K562 (cell line): ENCODE measurements at regions not wholly inside any gene's neighbourhood (a gene's known extent, or its start where the extent isn't known, plus 50 kb on each side); places are given as distances from the start of the nearest gene placed in this dataset.
A peak's percentile ranks its signal among the peaks of the same experiment; 100 is the strongest.

Experiments used
- ARID1B ChIP-seq: fragments of 450-650 bp; IDR thresholded peaks from 2 replicates; pipeline ENCODE4 v1.6.1; 2016; ENCODE audit warnings: antibody characterized with exemption, mild to moderate bottlenecking, inconsistent platforms
- ASH1L ChIP-seq: fragments of 450-650 bp; IDR thresholded peaks from 2 replicates; pipeline ENCODE4 v1.6.1; 2018; ENCODE audit warnings: borderline replicate concordance, mild to moderate bottlenecking, low read depth; ENCODE audit not compliant: partially characterized antibody
- ATF7 ChIP-seq: fragments of 450-650 bp; IDR thresholded peaks from 2 replicates; pipeline ENCODE4 v1.7.1; 2014; ENCODE audit warnings: mild to moderate bottlenecking, moderate library complexity
- CBFB ChIP-seq: sonication (generic); formaldehyde crosslinking; IDR thresholded peaks from 2 replicates; pipeline ENCODE4 v1.4.0; 2020; ENCODE audit warnings: mild to moderate bottlenecking, missing genetic modification reagents
- DNMT1 ChIP-seq: fragments of 450-650 bp; IDR thresholded peaks from 2 replicates; pipeline ENCODE4 v1.6.1; 2016; ENCODE audit warnings: antibody characterized with exemption, mild to moderate bottlenecking
- EWSR1 ChIP-seq: fragments of 450-650 bp; IDR thresholded peaks from 2 replicates; pipeline ENCODE4 v1.6.1; 2018; ENCODE audit warnings: borderline replicate concordance, mild to moderate bottlenecking, low read depth, moderate library complexity; ENCODE audit not compliant: partially characterized antibody
- KAT2B ChIP-seq: IDR thresholded peaks from one replicate; pipeline ENCODE4 v1.6.1; 2012; ENCODE audit warnings: low read depth, mild to moderate bottlenecking, control low read depth, inconsistent platforms, low read length, moderate library complexity
- MAFG ChIP-seq: fragments of 450-650 bp; conservative IDR thresholded peaks from 2 replicates; pipeline ENCODE4 v1.6.1; 2016; ENCODE audit warnings: missing genetic modification characterization, missing compliant biosample characterization
- MLX ChIP-seq, 2 experiments: fragments of 450-650 bp in 1 of 2; sonication (generic) in 1 of 2; formaldehyde crosslinking; conservative IDR thresholded peaks; 2 replicates each; pipeline versions ENCODE4 v1.4.0 to v1.8.1; 2020 to 2022; ENCODE audit warnings: mild to moderate bottlenecking in 1 of 2, missing genetic modification reagents in 1 of 2
- MNT ChIP-seq, 2 experiments: fragments of 450-650 bp; conservative IDR thresholded peaks; 2 replicates each; pipeline ENCODE4 v1.6.1; 2017; ENCODE audit warnings: mild to moderate bottlenecking in 2 of 2, moderate library complexity in 2 of 2
- MYC ChIP-seq, 2 experiments: fragments of 250-450 bp in 1 of 2; sonication (Bioruptor Pico) in 1 of 2; IDR thresholded peaks; 2 replicates each; pipeline versions ENCODE4 v1.5.1 to v1.6.1; 2012 to 2021; ENCODE audit warnings: low read depth in 2 of 2, borderline replicate concordance in 1 of 2, improper control_type of control experiment in 1 of 2, low read length in 1 of 2, mild to moderate bottlenecking in 1 of 2, moderate library complexity in 1 of 2
- NELFE ChIP-seq: IDR thresholded peaks from 2 replicates; pipeline ENCODE4 v1.6.1; 2011; ENCODE audit warnings: mild to moderate bottlenecking; ENCODE audit not compliant: insufficient read depth, insufficient read length
- NRF1 ChIP-seq, 2 experiments: fragments of 450-650 bp; IDR thresholded peaks in 1 of 2; conservative IDR thresholded peaks in 1 of 2; 2 replicates each; pipeline ENCODE4 v1.6.1; 2014; ENCODE audit warnings: mild to moderate bottlenecking in 2 of 2
- POLR2A ChIP-seq: fragments of 450-650 bp; conservative IDR thresholded peaks from 2 replicates; pipeline ENCODE4 v1.6.1; 2016
- SMARCA4 ChIP-seq: fragments of 450-650 bp; IDR thresholded peaks from 2 replicates; pipeline ENCODE4 v1.6.1; 2016
- SRSF3 ChIP-seq: fragments of 200-400 bp; formaldehyde crosslinking; IDR thresholded peaks from 2 replicates; pipeline ENCODE4 v1.6.1; 2016; ENCODE audit warnings: mild to moderate bottlenecking, low read length, moderate library complexity; ENCODE audit not compliant: insufficient read depth
- TBP ChIP-seq: optimal IDR thresholded peaks from 2 replicates; pipeline ENCODE3; 2011; ENCODE audit warnings: low read depth, low read length, improper control_type of control experiment
- TCF3 ChIP-seq: sonication (generic); formaldehyde crosslinking; IDR thresholded peaks from 2 replicates; pipeline ENCODE4 v1.4.0; 2020; ENCODE audit warnings: mild to moderate bottlenecking, missing genetic modification reagents
- TOE1 ChIP-seq, 2 experiments: fragments of 450-650 bp in 1 of 2; sonication (generic) in 1 of 2; formaldehyde crosslinking in 1 of 2; IDR thresholded peaks; 2 replicates each; pipeline versions ENCODE4 v1.7.1 to v1.8.0; 2016 to 2022; ENCODE audit warnings: borderline replicate concordance in 2 of 2, mild to moderate bottlenecking in 2 of 2, antibody characterized with exemption in 1 of 2, inconsistent platforms in 1 of 2, low read depth in 1 of 2, missing genetic modification reagents in 1 of 2, moderate library complexity in 1 of 2
- WHSC1 ChIP-seq: IDR thresholded peaks from one replicate; pipeline ENCODE4 v1.6.1; 2012; ENCODE audit warnings: low read length, control low read depth, inconsistent platforms
- ZNF140 ChIP-seq: fragments of 250-450 bp; sonication (Bioruptor Pico); IDR thresholded peaks from 2 replicates; pipeline ENCODE4 v1.8.0; 2021; ENCODE audit warnings: moderate library complexity, mild to moderate bottlenecking, inconsistent platforms
- ZNF174 ChIP-seq: fragments of 250-450 bp; sonication (Bioruptor Pico); IDR thresholded peaks from 2 replicates; pipeline ENCODE4 v1.4.0; 2020; ENCODE audit warnings: mild to moderate bottlenecking
- ZNF232 ChIP-seq: sonication (generic); formaldehyde crosslinking; IDR thresholded peaks from 2 replicates; pipeline ENCODE4 v1.8.0; 2022; ENCODE audit warnings: mild to moderate bottlenecking, missing genetic modification reagents
- ZNF512 ChIP-seq: IDR thresholded peaks from 2 replicates; pipeline ENCODE4 v1.6.1; 2016; ENCODE audit warnings: missing genetic modification characterization, missing compliant biosample characterization
- ZSCAN29 ChIP-seq: fragments of 450-650 bp; IDR thresholded peaks from 2 replicates; pipeline ENCODE4 v1.6.1; 2017

GRCh38 chr18:22557168-22557941, 139.6 kb upstream of the CTAGE1 start (continued):
- TF ChIP-seq MLX (CRISPR knock-in tag; conservative IDR thresholded peaks at IDR 0.05), result no peak
- TF ChIP-seq TBP, result no peak
- no peak for TF ChIP-seq EWSR1
- no peak for TF ChIP-seq KAT2B
- no peak for TF ChIP-seq DNMT1
- no peak for TF ChIP-seq ZNF232 (CRISPR knock-in tag)
- TF ChIP-seq SMARCA4, result peak; percentile 88
- no peak for TF ChIP-seq ZNF512 (tag)
- TF ChIP-seq TOE1 (IDR thresholded peaks at IDR 0.05; ENCODE audit: borderline replicate concordance), result no peak
- no peak for TF ChIP-seq TOE1 (CRISPR knock-in tag; IDR thresholded peaks at IDR 0.05; ENCODE audit: borderline replicate concordance, low read depth)
- TF ChIP-seq MNT (conservative IDR thresholded peaks at IDR 0.05), result peak in 1 of 2 experiments; percentile 56; a peak in 1 of 4 replicates
- no peak for TF ChIP-seq SRSF3
- TF ChIP-seq ZSCAN29, result no peak
- TF ChIP-seq WHSC1, result no peak
- TF ChIP-seq ZNF140 (CRISPR knock-in tag), result no peak
- no peak for TF ChIP-seq CBFB (CRISPR knock-in tag)
- peak; percentile 94 for TF ChIP-seq ARID1B
- TF ChIP-seq POLR2A, result no peak
- peak; percentile 90 for TF ChIP-seq TCF3 (CRISPR knock-in tag)
- no peak for TF ChIP-seq ATF7
- TF ChIP-seq NELFE, result no peak
- TF ChIP-seq ZNF174, result no peak
- no peak for TF ChIP-seq MAFG (tag)
- no peak for TF ChIP-seq ASH1L
- peak; percentile 61 to 73 for TF ChIP-seq NRF1 (conservative IDR thresholded peaks at IDR 0.05 in 1 of 2, IDR thresholded peaks at IDR 0.05 in 1 of 2)
- TF ChIP-seq MYC (IDR thresholded peaks at IDR 0.05; ENCODE audit: low read depth, low read length), result peak; percentile 50; the same call in 1 of the 2 replicates
- no peak for TF ChIP-seq MYC (CRISPR knock-in tag; IDR thresholded peaks at IDR 0.05; ENCODE audit: borderline replicate concordance, low read depth)
